ENCODE measurements at regions not wholly inside any gene's neighbourhood (a gene's known extent, or its start where the extent isn't known, plus 50 kb on each side); places are given as distances from the start of the nearest gene placed in this dataset.
"Not testable (repeated sequence)": the region's sequence is repeated elsewhere in the genome, so short reads cannot be mapped to it uniquely, and the experiment has no call there.

- H3K9me3 Mint-ChIP-seq; H3K27ac Mint-ChIP-seq; H3K36me3 Mint-ChIP-seq (ENCODE audit: low read depth): not testable (repeated sequence)
- peaks cover 26% of the 10 kb centered on the region for H3K4me1 Mint-ChIP-seq
- peaks cover 12% of the 10 kb centered on the region for H3K27me3 Mint-ChIP-seq (ENCODE audit: low read depth)
- peak overlapping the region; percentile 40 to 59 (median 50) for H3K4me3 Mint-ChIP-seq
Measured at GRCh38 chr17:30706004-30706403, 118.5 kb downstream of the CRLF3 start.

DNA sequence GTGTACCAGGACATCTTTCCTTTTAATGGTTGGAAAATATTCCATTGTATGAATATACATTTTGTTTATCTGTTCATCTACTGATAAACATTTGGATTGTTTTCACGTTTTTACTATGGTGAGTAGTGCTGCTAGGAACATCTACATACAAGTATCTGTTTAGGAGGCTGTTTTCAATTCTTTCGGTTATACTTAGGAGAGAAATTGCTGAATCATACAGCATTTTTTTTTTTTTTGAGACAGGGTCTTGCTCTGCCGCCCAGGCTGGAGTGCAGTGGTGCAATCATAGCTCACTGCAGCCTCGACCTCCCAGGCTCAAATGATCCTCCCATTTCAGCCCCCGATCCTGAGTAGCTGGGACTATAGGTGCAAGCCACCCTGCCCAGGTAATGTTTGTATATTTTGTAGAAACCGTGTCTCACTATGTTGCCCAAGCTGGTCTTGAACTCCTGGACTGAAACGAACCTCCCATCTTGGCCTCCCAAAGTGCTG lies 122.9 kb downstream of the CRLF3 start:
- Mint-ChIP-seq H3K4me1 (peaks cover 9% of the 10 kb centered on the region), H3K36me3 (ENCODE audit: low read depth) (no peaks in the 10 kb centered on the region), H3K4me3 (no peak overlapping the region), H3K27me3 (ENCODE audit: low read depth) (peaks cover 26% of the 10 kb centered on the region), H3K27ac (peak overlapping the region; percentile 91 to 96 (median 92)), H3K9me3 (no peaks in the 10 kb centered on the region)
- no peak for TF ChIP-seq CTCF (IDR thresholded peaks at IDR 0.05; ENCODE audit: unreplicated experiment in 3 of 3)

- H3K4me1 Mint-ChIP-seq; H3K36me3 Mint-ChIP-seq (ENCODE audit: low read depth); H3K9me3 Mint-ChIP-seq: not testable (repeated sequence)
- peak overlapping the region in 1 of 3 experiments; percentile 8 for H3K4me3 Mint-ChIP-seq
- H3K27ac Mint-ChIP-seq = peak overlapping the region; percentile 91 to 96 (median 92)
- peaks cover 26% of the 10 kb centered on the region for H3K27me3 Mint-ChIP-seq (ENCODE audit: low read depth)
Measured at GRCh38 chr17:30700833-30701232, 123.7 kb downstream of the CRLF3 start.

DNA sequence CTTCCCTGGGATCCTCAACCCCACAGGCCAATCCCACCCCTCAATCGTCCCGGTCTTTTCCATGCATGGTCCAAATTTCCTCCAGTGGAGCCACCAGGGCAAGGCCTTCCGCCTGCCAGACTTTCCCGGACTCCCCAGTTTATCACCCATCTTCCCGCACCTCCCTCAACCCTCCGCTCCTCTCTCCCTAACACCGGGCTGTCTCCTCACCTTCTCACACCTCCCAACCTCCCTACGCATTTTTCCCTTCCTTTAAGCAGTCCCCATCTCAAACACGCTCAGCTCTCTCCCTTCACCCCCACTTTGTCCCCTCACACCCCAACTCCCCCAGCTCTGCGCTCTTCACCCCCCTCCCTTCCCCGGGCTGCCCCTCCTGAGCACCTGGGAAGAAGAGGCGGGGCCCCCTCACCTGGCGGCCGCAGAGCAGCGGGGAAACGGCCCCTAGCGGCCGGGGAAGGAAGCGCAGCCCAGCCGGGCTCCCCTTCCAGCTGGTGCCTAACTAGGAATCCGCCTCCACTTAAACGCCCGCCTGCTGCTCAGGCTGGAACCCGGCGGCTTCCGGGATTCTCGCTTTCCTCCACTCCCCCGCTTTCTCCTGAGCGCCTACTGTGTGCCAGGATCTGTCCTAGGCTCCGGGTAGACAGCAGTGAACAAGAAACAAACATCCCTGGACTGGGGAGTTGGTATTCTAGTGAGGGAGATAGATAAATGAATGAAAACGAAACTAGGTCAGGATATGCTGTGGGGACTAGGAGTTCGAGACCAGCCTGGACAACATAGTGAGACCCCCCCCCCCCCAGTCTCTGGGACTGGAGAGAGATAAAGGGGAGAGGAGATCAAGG lies 126.7 kb downstream of the CRLF3 start:
- Mint-ChIP-seq H3K27ac (peak overlapping the region in 1 of 3 experiments; percentile 15), H3K4me3 (peak overlapping the region; percentile 35 to 70 (median 57)), H3K27me3 (ENCODE audit: low read depth) (peaks cover 37% of the 10 kb centered on the region), H3K4me1 (peaks cover 19% of the 10 kb centered on the region)
- H3K36me3 Mint-ChIP-seq (ENCODE audit: low read depth); H3K9me3 Mint-ChIP-seq: not testable (repeated sequence)
- peak; percentile 86 to 94 (median 88) for TF ChIP-seq CTCF (IDR thresholded peaks at IDR 0.05; ENCODE audit: unreplicated experiment in 3 of 3)

DNA sequence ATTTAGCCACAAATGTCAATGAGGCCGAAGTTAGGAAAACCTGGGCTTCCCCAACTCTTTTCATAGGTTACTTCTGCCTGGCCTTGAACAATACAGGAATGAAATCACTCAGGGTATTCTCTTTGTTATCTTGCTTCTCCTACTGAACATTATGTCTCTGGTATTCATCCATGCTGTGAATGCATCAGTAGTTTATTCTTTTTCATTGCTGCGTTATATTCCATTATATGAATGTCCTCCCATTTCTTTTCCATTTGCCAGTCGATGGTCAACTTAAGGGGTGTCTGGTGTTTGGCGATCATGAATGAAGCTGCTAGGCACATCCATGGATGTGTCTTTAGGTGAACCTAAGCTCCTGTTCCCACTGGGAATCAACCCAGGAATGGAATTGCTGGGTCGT lies 128.3 kb downstream of the CRLF3 start:
- Mint-ChIP-seq H3K27ac (no peak overlapping the region), H3K9me3 (no peaks in the 10 kb centered on the region), H3K36me3 (ENCODE audit: low read depth) (no peaks in the 10 kb centered on the region), H3K4me3 (no peak overlapping the region), H3K4me1 (peaks cover 20% of the 10 kb centered on the region), H3K27me3 (ENCODE audit: low read depth) (peaks cover 30% of the 10 kb centered on the region)
- TF ChIP-seq CTCF (IDR thresholded peaks at IDR 0.05; ENCODE audit: unreplicated experiment in 3 of 3) = no peak

DNA sequence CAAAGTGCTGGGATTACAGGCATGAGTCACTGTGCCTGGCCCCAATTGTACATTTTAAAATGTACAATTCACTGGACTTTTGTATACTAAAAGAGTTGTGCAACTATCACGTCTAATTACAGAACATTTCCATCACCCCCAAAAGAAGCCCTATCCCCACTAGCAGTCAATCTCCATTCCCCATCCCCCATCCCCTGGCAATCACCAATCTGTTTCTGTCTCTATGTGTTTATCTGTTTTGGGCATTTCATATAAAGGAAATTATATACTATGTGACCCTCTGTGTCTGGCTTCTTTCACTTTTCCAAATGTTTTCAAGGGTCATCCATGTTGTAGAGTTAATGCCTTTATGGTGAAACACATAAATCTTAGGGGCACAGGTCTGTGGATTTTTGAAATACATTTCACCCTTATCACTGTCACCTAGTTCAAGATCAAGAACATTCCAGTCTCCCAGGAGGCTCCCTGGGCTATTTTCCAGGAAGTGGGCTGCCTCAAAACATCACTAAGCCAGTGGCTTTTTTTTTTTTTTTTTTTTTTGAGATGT lies 129.2 kb downstream of the CRLF3 start:
- Mint-ChIP-seq H3K27me3 (ENCODE audit: low read depth) (peaks cover 25% of the 10 kb centered on the region), H3K4me1 (peaks cover 15% of the 10 kb centered on the region), H3K27ac (peak overlapping the region in 1 of 3 experiments; percentile 3)
- H3K4me3 Mint-ChIP-seq; H3K9me3 Mint-ChIP-seq; H3K36me3 Mint-ChIP-seq (ENCODE audit: low read depth): not testable (repeated sequence)

DNA sequence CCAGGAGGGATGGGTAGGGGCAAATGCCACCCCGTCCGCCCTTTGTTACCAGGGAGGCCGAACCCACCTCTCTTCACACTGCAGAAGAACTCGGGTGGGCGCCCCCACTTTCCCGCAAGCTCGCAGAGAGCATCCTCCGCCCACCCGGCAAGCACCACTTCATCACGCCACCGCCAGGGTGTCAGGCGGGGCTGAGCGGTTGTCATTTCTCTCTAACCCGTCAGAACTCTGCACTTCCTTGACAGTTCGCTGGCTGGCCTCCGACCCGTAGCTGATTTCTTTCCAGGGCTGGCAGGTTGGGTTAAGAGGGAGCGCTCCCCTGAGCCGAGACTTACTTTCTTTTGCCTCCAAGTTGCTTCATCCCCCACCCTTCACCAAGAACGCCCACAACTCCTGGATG lies 130.7 kb downstream of the CRLF3 start:
- peaks cover 21% of the 10 kb centered on the region for H3K4me1 Mint-ChIP-seq
- not testable (repeated sequence) for H3K9me3 Mint-ChIP-seq; H3K36me3 Mint-ChIP-seq (ENCODE audit: low read depth); H3K27ac Mint-ChIP-seq
- TF ChIP-seq CTCF (IDR thresholded peaks at IDR 0.05; ENCODE audit: unreplicated experiment in 3 of 3) = peak; percentile 25 to 52 (median 34)
- peaks cover 18% of the 10 kb centered on the region for H3K27me3 Mint-ChIP-seq (ENCODE audit: low read depth)
- H3K4me3 Mint-ChIP-seq = peak overlapping the region in 1 of 3 experiments; percentile 30

DNA sequence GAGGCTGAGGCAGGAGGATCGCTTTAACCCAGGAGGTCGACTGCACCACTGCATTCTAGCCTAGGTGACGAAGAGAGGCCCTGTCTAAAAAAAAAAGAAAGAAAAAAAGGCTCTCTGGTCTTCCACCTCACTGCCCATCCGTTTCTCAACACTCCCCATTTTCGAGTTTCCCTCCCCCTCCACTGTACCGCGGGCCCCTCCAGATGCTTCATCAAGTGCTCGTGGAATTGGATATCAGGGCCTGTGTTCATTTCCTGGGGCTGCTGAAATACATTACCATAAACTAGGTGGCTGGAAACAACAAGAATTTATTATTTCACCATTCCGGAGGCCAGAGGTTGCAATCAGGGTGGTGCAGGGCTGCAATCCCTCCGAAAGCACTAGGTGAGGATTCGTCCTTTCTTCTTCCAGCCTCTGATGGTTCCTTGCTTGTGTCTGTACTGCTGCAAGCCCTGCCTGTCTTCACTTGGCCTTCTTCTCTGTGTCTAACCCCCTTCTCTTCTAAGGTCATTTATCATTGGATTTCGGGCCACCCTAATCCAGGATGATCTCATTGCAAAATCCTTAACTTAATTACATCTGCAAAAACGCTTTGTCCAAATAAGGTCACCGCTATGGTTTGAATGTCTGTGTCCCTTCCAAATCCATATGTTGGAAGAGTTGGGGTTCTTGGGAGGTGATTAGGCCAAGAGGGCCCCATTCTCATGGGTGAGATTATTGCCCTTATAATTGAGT lies 135.1 kb downstream of the CRLF3 start:
- not testable (repeated sequence) for H3K36me3 Mint-ChIP-seq (ENCODE audit: low read depth); H3K9me3 Mint-ChIP-seq; H3K4me3 Mint-ChIP-seq
- H3K4me1 Mint-ChIP-seq = peaks cover 26% of the 10 kb centered on the region
- peak overlapping the region in 2 of 3 experiments; percentile 28 to 43 for H3K27ac Mint-ChIP-seq
- peaks cover 17% of the 10 kb centered on the region for H3K27me3 Mint-ChIP-seq (ENCODE audit: low read depth)

GRCh38 chr17:30686538-30687479 lies 137.7 kb downstream of the CRLF3 start:
- Mint-ChIP-seq H3K27ac (peak overlapping the region; percentile 56 to 80 (median 69)), H3K4me3 (peak overlapping the region; percentile 19 to 39 (median 26)), H3K4me1 (peaks cover 18% of the 10 kb centered on the region)
- not testable (repeated sequence) for H3K36me3 Mint-ChIP-seq (ENCODE audit: low read depth); H3K9me3 Mint-ChIP-seq; H3K27me3 Mint-ChIP-seq (ENCODE audit: low read depth)

Measured in nephron (organoid).